GM12878 (cell line): ENCODE measurements at regions not wholly inside any gene's neighbourhood (a gene's known extent, or its start where the extent isn't known, plus 50 kb on each side); places are given as distances from the start of the nearest gene placed in this dataset.

Experiments
- ATAC-seq: fragments of 200-7000 bp; cut with Tn5 transposase; 3 replicates; pipeline ENCODE4 v1.9.1; 2020; ENCODE audit warnings: mild to moderate bottlenecking, moderate library complexity
- BruUV-seq: library from RNA; stranded (reverse); fragments of 400-500 nt; replicated peaks from 2 replicates; lab custom pipeline; 2021; lab: Mats Ljungman, UMichigan
- CTCF ChIA-PET: fragments of 300-600 bp; sonication (Branson Sonifier 250); formaldehyde crosslinking; extraction: SDS; loops from one replicate; lab custom pipeline; 2021; ENCODE audit warnings: inconsistent platforms; lab: Yijun Ruan, JAX
- POLR2A ChIA-PET: fragments of 350-600 bp; formaldehyde crosslinking; extraction: SDS; loops from one replicate; lab custom pipeline; 2021; ENCODE audit warnings: inconsistent platforms; lab: Charles Lee
- RAD21 ChIA-PET: fragments of 300-600 bp; sonication (Branson Sonifier 250); formaldehyde crosslinking; loops from one replicate; lab custom pipeline; 2023; ENCODE audit warnings: antibody characterized with exemption; ENCODE audit not compliant: unreplicated experiment; lab: Charles Lee
- SMC1A ChIA-PET: fragments of 300-600 bp; sonication (Branson Sonifier 250); formaldehyde crosslinking; loops from one replicate; lab custom pipeline; 2023; ENCODE audit not compliant: unreplicated experiment, uncharacterized antibody; lab: Charles Lee
- DNase-seq: peaks from one replicate; pipeline ENCODE4 v3.0.0-alpha.2; 2011; ENCODE audit warnings: low read depth, low spot score
- FAIRE-seq: peaks from 3 replicates; lab custom pipeline; 2011; peaks lifted over from hg19 to GRCh38; lab: Jason Lieb, UNC
- H2AFZ ChIP-seq: 2 replicates; pipeline ENCODE4 v1.6.0; 2011; ENCODE audit warnings: low read depth, low read length, control low read depth; ENCODE audit not compliant: control insufficient read depth
- H3K27ac ChIP-seq: 2 replicates; pipeline ENCODE4 v1.5.1; 2011; ENCODE audit warnings: control low read depth; ENCODE audit not compliant: control insufficient read depth, insufficient read depth
- H3K27me3 ChIP-seq, 2 experiments: replicated peaks in 1 of 2; 2 replicates each; pipeline versions ENCODE4 v1.6.0 to v1.6.1; 2011; ENCODE audit warnings: low read length in 1 of 2; ENCODE audit not compliant: control insufficient read depth in 2 of 2, insufficient read depth in 2 of 2
- H3K36me3 ChIP-seq, 2 experiments: 2 replicates each; pipeline ENCODE4 v1.5.1; 2011; ENCODE audit warnings: low read length in 1 of 2; ENCODE audit not compliant: control insufficient read depth in 2 of 2, insufficient read depth in 2 of 2
- H3K4me1 ChIP-seq: 2 replicates; pipeline ENCODE4 v1.6.1; 2011; ENCODE audit warnings: mild to moderate bottlenecking, low read length, moderate library complexity, mixed read lengths; ENCODE audit not compliant: control insufficient read depth, insufficient read depth
- H3K4me2 ChIP-seq: 2 replicates; pipeline ENCODE4 v1.6.0; 2011; ENCODE audit warnings: control low read depth; ENCODE audit not compliant: control insufficient read depth, insufficient read depth
- H3K4me3 ChIP-seq: fragments of 200-600 bp; sonication (generic); 2 replicates; pipeline ENCODE4 v1.5.1; 2016
- H3K79me2 ChIP-seq: 2 replicates; pipeline ENCODE4 v1.6.0; 2011; ENCODE audit warnings: low read length; ENCODE audit not compliant: control insufficient read depth, insufficient read depth
- H3K9ac ChIP-seq: 2 replicates; pipeline ENCODE4 v1.8.0; 2011; ENCODE audit warnings: low read length, control low read depth, mixed read lengths; ENCODE audit not compliant: control insufficient read depth, insufficient read depth
- H3K9me3 ChIP-seq: replicated peaks from 3 replicates; pipeline ENCODE4 v1.5.1; 2011; ENCODE audit warnings: mild to moderate bottlenecking, low read length; ENCODE audit not compliant: control insufficient read depth, insufficient read depth
- H4K20me1 ChIP-seq: 2 replicates; pipeline ENCODE4 v1.6.0; 2011; ENCODE audit not compliant: control insufficient read depth, insufficient read depth
- EGR1 ChIP-seq, 2 experiments: IDR thresholded peaks; 1 replicate in 1 of 2; 2 replicates in 1 of 2; pipeline ENCODE4 v1.6.1; 2011 to 2012; ENCODE audit warnings: low read depth in 2 of 2, low read length in 2 of 2, borderline replicate concordance in 1 of 2, mild to moderate bottlenecking in 1 of 2, moderate library complexity in 1 of 2
- ETV6 ChIP-seq, 2 experiments: fragments of 450-650 bp in 1 of 2; IDR thresholded peaks in 1 of 2; conservative IDR thresholded peaks in 1 of 2; 2 replicates each; pipeline ENCODE4 v1.6.1; 2014; ENCODE audit warnings: antibody characterized with exemption in 1 of 2, borderline replicate concordance in 1 of 2, low read depth in 1 of 2, mild to moderate bottlenecking in 1 of 2, moderate library complexity in 1 of 2
- EZH2 ChIP-seq: IDR thresholded peaks from 2 replicates; pipeline ENCODE4 v1.6.1; 2012; ENCODE audit warnings: low read depth, mild to moderate bottlenecking, control low read depth, inconsistent platforms, low read length, borderline replicate concordance; ENCODE audit not compliant: control insufficient read depth
- FOXK2 ChIP-seq: fragments of 450-650 bp; IDR thresholded peaks from 2 replicates; pipeline ENCODE4 v1.6.1; 2017; ENCODE audit warnings: mild to moderate bottlenecking, moderate library complexity
- HDAC6 ChIP-seq: fragments of 200-600 bp; sonication (generic); IDR thresholded peaks from one replicate; pipeline ENCODE4 v1.8.0; 2017; ENCODE audit warnings: antibody characterized with exemption; ENCODE audit not compliant: unreplicated experiment
- MXI1 ChIP-seq: fragments of 150-350 bp; IDR thresholded peaks from 2 replicates; pipeline ENCODE4 v1.6.1; 2011; ENCODE audit warnings: low read depth, mild to moderate bottlenecking, inconsistent platforms, low read length, improper control_type of control experiment
- RAD51 ChIP-seq: fragments of 450-650 bp; IDR thresholded peaks from 2 replicates; pipeline ENCODE4 v1.6.1; 2016; ENCODE audit warnings: moderate library complexity, mild to moderate bottlenecking, inconsistent platforms
- ZZZ3 ChIP-seq: IDR thresholded peaks from 2 replicates; pipeline ENCODE4 v1.6.1; 2011; ENCODE audit warnings: low read depth; ENCODE audit not compliant: control insufficient read depth, insufficient read length
- WGBS: methylation state at CpG from one replicate; pipeline ENCODE4 v1.1.6; 2016; ENCODE audit warnings: low lambda C conversion rate; ENCODE audit not compliant: insufficient replicate concordance, insufficient coverage; ENCODE audit errors: missing lambda C conversion rate; 5-methylcytosine and 5-hydroxymethylcytosine counted together
- in situ Hi-C: fragments of 300-500 bp; cut with MboI; formaldehyde crosslinking; loops from 9 replicates; pipeline ENCODE4 v1.14.3; 2018; ENCODE audit warnings: mixed read lengths
- intact Hi-C: fragments of 100-400 bp; cut with micrococcal nuclease; formaldehyde crosslinking; loops from one replicate; pipeline ENCODE4 v1.14.2; 2022; ENCODE audit not compliant: unreplicated experiment
- TF ChIP-seq, protein P1 (sequence below): fragments of 450-650 bp; IDR thresholded peaks from 2 replicates; pipeline ENCODE4 v1.6.1; 2016; ENCODE audit warnings: mild to moderate bottlenecking, moderate library complexity, borderline replicate concordance
- TF ChIP-seq, protein P2 (sequence below): IDR thresholded peaks from 2 replicates; pipeline ENCODE4 v1.6.1; 2012; ENCODE audit warnings: mild to moderate bottlenecking, low read depth, low read length
- TF ChIP-seq, protein P3 (sequence below): fragments of 450-650 bp; IDR thresholded peaks from 2 replicates; pipeline ENCODE4 v1.6.1; 2017; ENCODE audit warnings: borderline replicate concordance

DNA sequence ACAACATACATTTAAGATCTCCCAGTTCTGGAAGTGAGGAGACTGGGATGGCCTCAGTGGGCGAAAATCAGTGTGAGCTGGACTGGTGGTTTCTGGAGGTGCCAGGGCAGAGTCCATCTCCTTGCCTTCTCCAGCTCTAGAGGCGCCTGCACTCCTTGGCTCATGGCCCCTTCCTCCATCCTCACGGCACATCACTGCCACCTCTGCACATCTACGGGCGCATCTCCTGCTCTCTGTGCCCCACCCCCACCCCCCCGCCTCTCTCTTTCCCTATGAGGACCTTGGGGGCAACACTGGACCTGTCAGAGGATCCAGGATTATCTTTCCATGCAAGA lies 62.8 kb upstream of the DIO3 start:
- Histone ChIP-seq H2AFZ (no peak overlapping the region), H3K4me2 (no peak overlapping the region), H3K27me3 (no peaks in the 10 kb centered on the region; a peak in 1 of 4 replicates), H3K4me3 (no peak overlapping the region), H3K4me1 (no peaks in the 10 kb centered on the region), H3K79me2 (no peaks in the 10 kb centered on the region), H3K27ac (no peak overlapping the region), H3K36me3 (no peaks in the 10 kb centered on the region), H3K9me3 (no peaks in the 10 kb centered on the region), H3K9ac (no peak overlapping the region)
- intact Hi-C loops, result no loop called here
- ChIA-PET CTCF (interaction anchor here (0.6 kb wide), 1 partner anchor 19 kb away, joined by 3 read pairs; no protein-coding TSS in a partner anchor), RAD21 (no interaction called here)
- no peak for ATAC-seq
- 27% methylated on average over 6 of the region's 6 CpGs for WGBS
- TF ChIP-seq, protein P1, sequence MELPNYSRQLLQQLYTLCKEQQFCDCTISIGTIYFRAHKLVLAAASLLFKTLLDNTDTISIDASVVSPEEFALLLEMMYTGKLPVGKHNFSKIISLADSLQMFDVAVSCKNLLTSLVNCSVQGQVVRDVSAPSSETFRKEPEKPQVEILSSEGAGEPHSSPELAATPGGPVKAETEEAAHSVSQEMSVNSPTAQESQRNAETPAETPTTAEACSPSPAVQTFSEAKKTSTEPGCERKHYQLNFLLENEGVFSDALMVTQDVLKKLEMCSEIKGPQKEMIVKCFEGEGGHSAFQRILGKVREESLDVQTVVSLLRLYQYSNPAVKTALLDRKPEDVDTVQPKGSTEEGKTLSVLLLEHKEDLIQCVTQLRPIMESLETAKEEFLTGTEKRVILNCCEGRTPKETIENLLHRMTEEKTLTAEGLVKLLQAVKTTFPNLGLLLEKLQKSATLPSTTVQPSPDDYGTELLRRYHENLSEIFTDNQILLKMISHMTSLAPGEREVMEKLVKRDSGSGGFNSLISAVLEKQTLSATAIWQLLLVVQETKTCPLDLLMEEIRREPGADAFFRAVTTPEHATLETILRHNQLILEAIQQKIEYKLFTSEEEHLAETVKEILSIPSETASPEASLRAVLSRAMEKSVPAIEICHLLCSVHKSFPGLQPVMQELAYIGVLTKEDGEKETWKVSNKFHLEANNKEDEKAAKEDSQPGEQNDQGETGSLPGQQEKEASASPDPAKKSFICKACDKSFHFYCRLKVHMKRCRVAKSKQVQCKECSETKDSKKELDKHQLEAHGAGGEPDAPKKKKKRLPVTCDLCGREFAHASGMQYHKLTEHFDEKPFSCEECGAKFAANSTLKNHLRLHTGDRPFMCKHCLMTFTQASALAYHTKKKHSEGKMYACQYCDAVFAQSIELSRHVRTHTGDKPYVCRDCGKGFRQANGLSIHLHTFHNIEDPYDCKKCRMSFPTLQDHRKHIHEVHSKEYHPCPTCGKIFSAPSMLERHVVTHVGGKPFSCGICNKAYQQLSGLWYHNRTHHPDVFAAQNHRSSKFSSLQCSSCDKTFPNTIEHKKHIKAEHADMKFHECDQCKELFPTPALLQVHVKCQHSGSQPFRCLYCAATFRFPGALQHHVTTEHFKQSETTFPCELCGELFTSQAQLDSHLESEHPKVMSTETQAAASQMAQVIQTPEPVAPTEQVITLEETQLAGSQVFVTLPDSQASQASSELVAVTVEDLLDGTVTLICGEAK, result no peak
- TF ChIP-seq, protein P2, sequence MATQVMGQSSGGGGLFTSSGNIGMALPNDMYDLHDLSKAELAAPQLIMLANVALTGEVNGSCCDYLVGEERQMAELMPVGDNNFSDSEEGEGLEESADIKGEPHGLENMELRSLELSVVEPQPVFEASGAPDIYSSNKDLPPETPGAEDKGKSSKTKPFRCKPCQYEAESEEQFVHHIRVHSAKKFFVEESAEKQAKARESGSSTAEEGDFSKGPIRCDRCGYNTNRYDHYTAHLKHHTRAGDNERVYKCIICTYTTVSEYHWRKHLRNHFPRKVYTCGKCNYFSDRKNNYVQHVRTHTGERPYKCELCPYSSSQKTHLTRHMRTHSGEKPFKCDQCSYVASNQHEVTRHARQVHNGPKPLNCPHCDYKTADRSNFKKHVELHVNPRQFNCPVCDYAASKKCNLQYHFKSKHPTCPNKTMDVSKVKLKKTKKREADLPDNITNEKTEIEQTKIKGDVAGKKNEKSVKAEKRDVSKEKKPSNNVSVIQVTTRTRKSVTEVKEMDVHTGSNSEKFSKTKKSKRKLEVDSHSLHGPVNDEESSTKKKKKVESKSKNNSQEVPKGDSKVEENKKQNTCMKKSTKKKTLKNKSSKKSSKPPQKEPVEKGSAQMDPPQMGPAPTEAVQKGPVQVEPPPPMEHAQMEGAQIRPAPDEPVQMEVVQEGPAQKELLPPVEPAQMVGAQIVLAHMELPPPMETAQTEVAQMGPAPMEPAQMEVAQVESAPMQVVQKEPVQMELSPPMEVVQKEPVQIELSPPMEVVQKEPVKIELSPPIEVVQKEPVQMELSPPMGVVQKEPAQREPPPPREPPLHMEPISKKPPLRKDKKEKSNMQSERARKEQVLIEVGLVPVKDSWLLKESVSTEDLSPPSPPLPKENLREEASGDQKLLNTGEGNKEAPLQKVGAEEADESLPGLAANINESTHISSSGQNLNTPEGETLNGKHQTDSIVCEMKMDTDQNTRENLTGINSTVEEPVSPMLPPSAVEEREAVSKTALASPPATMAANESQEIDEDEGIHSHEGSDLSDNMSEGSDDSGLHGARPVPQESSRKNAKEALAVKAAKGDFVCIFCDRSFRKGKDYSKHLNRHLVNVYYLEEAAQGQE, result no peak
- TF ChIP-seq MXI1, result no peak
- TF ChIP-seq EZH2, result no peak
- no peak for TF ChIP-seq EGR1 (IDR thresholded peaks at IDR 0.05; ENCODE audit: borderline replicate concordance in 1 of 2, low read depth in 2 of 2, low read length in 2 of 2)
- TF ChIP-seq ETV6 (conservative IDR thresholded peaks at IDR 0.05 in 1 of 2, IDR thresholded peaks at IDR 0.05 in 1 of 2; ENCODE audit: borderline replicate concordance in 1 of 2, low read depth in 1 of 2), result no peak
- no peak for TF ChIP-seq RAD51
- no peak for TF ChIP-seq HDAC6
- TF ChIP-seq, protein P3, sequence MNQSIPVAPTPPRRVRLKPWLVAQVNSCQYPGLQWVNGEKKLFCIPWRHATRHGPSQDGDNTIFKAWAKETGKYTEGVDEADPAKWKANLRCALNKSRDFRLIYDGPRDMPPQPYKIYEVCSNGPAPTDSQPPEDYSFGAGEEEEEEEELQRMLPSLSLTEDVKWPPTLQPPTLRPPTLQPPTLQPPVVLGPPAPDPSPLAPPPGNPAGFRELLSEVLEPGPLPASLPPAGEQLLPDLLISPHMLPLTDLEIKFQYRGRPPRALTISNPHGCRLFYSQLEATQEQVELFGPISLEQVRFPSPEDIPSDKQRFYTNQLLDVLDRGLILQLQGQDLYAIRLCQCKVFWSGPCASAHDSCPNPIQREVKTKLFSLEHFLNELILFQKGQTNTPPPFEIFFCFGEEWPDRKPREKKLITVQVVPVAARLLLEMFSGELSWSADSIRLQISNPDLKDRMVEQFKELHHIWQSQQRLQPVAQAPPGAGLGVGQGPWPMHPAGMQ, result no peak
- no peak for TF ChIP-seq FOXK2
- TF ChIP-seq ZZZ3, result no peak
- TF ChIP-seq, all 136 proteins: peak for 0
- BruUV-seq, result no TSS peak
- ChIA-PET SMC1A (no interaction called here), POLR2A (no interaction called here)
- no peaks in the 10 kb centered on the region for H4K20me1 ChIP-seq
- DNase-seq (no peak), FAIRE-seq (no peak)
- in situ Hi-C loops, result no loop called here
